WTC11 (cell line): ENCODE measurements at regions not wholly inside any gene's neighbourhood (a gene's known extent, or its start where the extent isn't known, plus 50 kb on each side); places are given as distances from the start of the nearest gene placed in this dataset.

Source experiments
- ATAC-seq: fragments of 200-7000 bp; cut with Tn5 transposase; 2 replicates; pipeline ENCODE4 v1.10.0; 2021; ENCODE audit warnings: mild to moderate bottlenecking, moderate library complexity
- CTCF ChIA-PET: fragments of 300-600 bp; sonication (Branson Sonifier 250); formaldehyde crosslinking; loops from one replicate; lab custom pipeline; 2021; ENCODE audit warnings: antibody characterized with exemption; lab: Charles Lee
- POLR2A ChIA-PET: fragments of 350-600 bp; sonication (Branson Sonifier 250); formaldehyde crosslinking; loops from one replicate; lab custom pipeline; 2021; ENCODE audit warnings: antibody characterized with exemption; lab: Charles Lee
- DNase-seq: peaks from one replicate; pipeline ENCODE4 v3.0.0; 2021; ENCODE audit warnings: low spot score
- H3K27ac Mint-ChIP-seq: 2 replicates; pipeline ENCODE4 v1.8.0; 2021; ENCODE audit warnings: mixed read lengths
- H3K27me3 Mint-ChIP-seq: 2 replicates; pipeline ENCODE4 v1.8.0; 2021; ENCODE audit warnings: low read depth, mild to moderate bottlenecking, moderate library complexity, mixed read lengths
- H3K36me3 Mint-ChIP-seq: 2 replicates; pipeline ENCODE4 v1.8.0; 2021; ENCODE audit warnings: mixed read lengths
- H3K4me1 Mint-ChIP-seq: 2 replicates; pipeline ENCODE4 v1.8.0; 2022; ENCODE audit warnings: mixed read lengths
- H3K4me3 Mint-ChIP-seq: 2 replicates; pipeline ENCODE4 v1.8.0; 2021; ENCODE audit warnings: mild to moderate bottlenecking, moderate library complexity, mixed read lengths
- H3K9me3 Mint-ChIP-seq: 2 replicates; pipeline ENCODE4 v1.8.0; 2021; ENCODE audit warnings: mixed read lengths
- ATF1 ChIP-seq: sonication (generic); formaldehyde crosslinking; IDR thresholded peaks from 2 replicates; pipeline ENCODE4 v1.8.1; 2023; ENCODE audit warnings: mild to moderate bottlenecking, moderate library complexity, missing genetic modification reagents
- ESRRA ChIP-seq: sonication (generic); formaldehyde crosslinking; IDR thresholded peaks from 2 replicates; pipeline ENCODE4 v1.8.1; 2022; ENCODE audit warnings: mild to moderate bottlenecking, missing genetic modification reagents, borderline replicate concordance
- GTF2I ChIP-seq: fragments of 250-450 bp; sonication (Bioruptor Pico); conservative IDR thresholded peaks from 2 replicates; pipeline ENCODE4 v1.4.0; 2021; ENCODE audit warnings: mild to moderate bottlenecking
- MYBL2 ChIP-seq: sonication (generic); formaldehyde crosslinking; IDR thresholded peaks from 2 replicates; pipeline ENCODE4 v1.8.1; 2023; ENCODE audit warnings: mild to moderate bottlenecking, moderate library complexity, missing genetic modification reagents
- TEAD1 ChIP-seq: sonication (generic); formaldehyde crosslinking; IDR thresholded peaks from 2 replicates; pipeline ENCODE4 v1.8.0; 2022; ENCODE audit warnings: mild to moderate bottlenecking, missing genetic modification reagents
- TP53 ChIP-seq: sonication (generic); formaldehyde crosslinking; IDR thresholded peaks from 2 replicates; pipeline ENCODE4 v1.8.1; 2023; ENCODE audit warnings: mild to moderate bottlenecking, missing genetic modification reagents
- ZNF138 ChIP-seq: sonication (generic); formaldehyde crosslinking; conservative IDR thresholded peaks from 2 replicates; pipeline ENCODE4 v1.8.1; 2022; ENCODE audit warnings: mild to moderate bottlenecking, moderate library complexity, missing genetic modification reagents
- ZNF263 ChIP-seq: sonication (generic); formaldehyde crosslinking; IDR thresholded peaks from 2 replicates; pipeline ENCODE4 v1.8.1; 2022; ENCODE audit warnings: low read depth, mild to moderate bottlenecking, moderate library complexity, missing genetic modification reagents
- ZNF396 ChIP-seq: fragments of 250-450 bp; sonication (Bioruptor Pico); IDR thresholded peaks from 2 replicates; pipeline ENCODE4 v1.8.0; 2021; ENCODE audit warnings: mild to moderate bottlenecking, moderate library complexity, borderline replicate concordance
- ZNF416 ChIP-seq: fragments of 250-450 bp; sonication (Bioruptor Pico); IDR thresholded peaks from 2 replicates; pipeline ENCODE4 v1.9.0; 2021; ENCODE audit warnings: mild to moderate bottlenecking, inconsistent platforms
- TF ChIP-seq, protein P1 (sequence below): sonication (generic); formaldehyde crosslinking; IDR thresholded peaks from 2 replicates; pipeline ENCODE4 v1.8.1; 2023; ENCODE audit warnings: mild to moderate bottlenecking, missing genetic modification reagents
- TF ChIP-seq, protein P2 (sequence below): sonication (generic); formaldehyde crosslinking; IDR thresholded peaks from 2 replicates; pipeline ENCODE4 v1.8.1; 2022; ENCODE audit warnings: mild to moderate bottlenecking, missing genetic modification reagents, moderate library complexity, borderline replicate concordance
- TF ChIP-seq, protein P3 (sequence below): sonication (generic); formaldehyde crosslinking; IDR thresholded peaks from 2 replicates; pipeline ENCODE4 v1.8.1; 2022; ENCODE audit warnings: low read depth, missing genetic modification reagents, borderline replicate concordance
- TF ChIP-seq, protein P4 (sequence below): fragments of 200-600 bp; IDR thresholded peaks from 2 replicates; pipeline ENCODE4 v1.8.0; 2022; ENCODE audit warnings: antibody characterized with exemption
- TF ChIP-seq, protein P5 (sequence below): sonication (generic); formaldehyde crosslinking; IDR thresholded peaks from 2 replicates; pipeline ENCODE4 v1.8.0; 2022; ENCODE audit warnings: mild to moderate bottlenecking, missing genetic modification reagents
- TF ChIP-seq, protein P6 (sequence below): sonication (generic); formaldehyde crosslinking; IDR thresholded peaks from 2 replicates; pipeline ENCODE4 v1.8.1; 2022; ENCODE audit warnings: low read depth, mild to moderate bottlenecking, moderate library complexity, missing genetic modification reagents, borderline replicate concordance
- TF ChIP-seq, protein P7 (sequence below): sonication (generic); formaldehyde crosslinking; IDR thresholded peaks from 2 replicates; pipeline ENCODE4 v1.8.1; 2023; ENCODE audit warnings: mild to moderate bottlenecking, missing genetic modification reagents, moderate library complexity
- TF ChIP-seq, protein P8 (sequence below): fragments of 250-450 bp; sonication (Bioruptor Pico); conservative IDR thresholded peaks from 2 replicates; pipeline ENCODE4 v1.9.0; 2021; ENCODE audit warnings: mild to moderate bottlenecking

DNA sequence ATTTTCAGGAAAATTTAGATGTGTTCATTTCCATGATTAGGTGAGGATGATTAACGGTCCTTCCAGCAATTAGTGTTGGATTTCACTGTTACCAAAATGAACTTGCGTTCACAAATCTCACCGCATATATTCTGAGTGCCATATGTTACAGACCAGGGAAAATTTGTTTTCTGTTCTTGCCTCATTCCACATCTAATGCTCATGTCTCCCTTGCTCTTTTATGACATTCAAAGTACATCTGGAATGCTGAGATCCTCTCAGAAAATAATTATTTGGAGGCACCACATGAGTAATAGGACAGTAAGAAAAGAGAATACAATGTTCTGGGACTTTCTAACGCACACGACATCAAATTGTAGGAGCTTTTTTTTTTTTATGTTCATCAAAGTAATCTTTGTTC lies 406.5 kb downstream of the SHISA9 start:
- H3K27ac Mint-ChIP-seq, result no peak overlapping the region
- H3K27me3 Mint-ChIP-seq, result no peaks in the 10 kb centered on the region

DNA sequence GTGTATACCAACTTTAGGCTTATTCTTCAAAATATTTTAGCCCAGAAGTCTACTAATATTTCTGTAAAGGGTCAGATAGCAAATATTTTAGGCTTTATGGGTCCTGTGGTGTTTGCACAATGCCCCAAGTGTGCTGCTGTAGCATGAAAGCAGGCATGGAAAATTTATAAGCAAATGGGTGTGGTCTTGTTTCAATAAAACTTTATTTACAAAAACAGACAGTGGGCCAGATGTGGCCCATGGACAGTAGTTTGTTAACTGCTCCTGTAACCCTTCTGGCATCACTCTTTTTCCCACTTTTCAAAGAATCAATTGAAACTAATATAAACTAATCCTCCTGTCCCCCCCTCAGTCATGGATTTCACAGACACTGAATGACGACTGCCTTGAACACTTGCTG lies 410.7 kb downstream of the SHISA9 start:
- ChIA-PET CTCF (no interaction called here), POLR2A (no interaction called here)
- Mint-ChIP-seq H3K27me3 (no peaks in the 10 kb centered on the region), H3K27ac (no peak overlapping the region), H3K4me3 (no peak overlapping the region), H3K36me3 (no peaks in the 10 kb centered on the region), H3K9me3 (no peaks in the 10 kb centered on the region), H3K4me1 (peaks cover 26% of the 10 kb centered on the region)
- ATAC-seq, result no peak
- no peak for DNase-seq
- TF ChIP-seq, protein P1, sequence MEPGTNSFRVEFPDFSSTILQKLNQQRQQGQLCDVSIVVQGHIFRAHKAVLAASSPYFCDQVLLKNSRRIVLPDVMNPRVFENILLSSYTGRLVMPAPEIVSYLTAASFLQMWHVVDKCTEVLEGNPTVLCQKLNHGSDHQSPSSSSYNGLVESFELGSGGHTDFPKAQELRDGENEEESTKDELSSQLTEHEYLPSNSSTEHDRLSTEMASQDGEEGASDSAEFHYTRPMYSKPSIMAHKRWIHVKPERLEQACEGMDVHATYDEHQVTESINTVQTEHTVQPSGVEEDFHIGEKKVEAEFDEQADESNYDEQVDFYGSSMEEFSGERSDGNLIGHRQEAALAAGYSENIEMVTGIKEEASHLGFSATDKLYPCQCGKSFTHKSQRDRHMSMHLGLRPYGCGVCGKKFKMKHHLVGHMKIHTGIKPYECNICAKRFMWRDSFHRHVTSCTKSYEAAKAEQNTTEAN (CRISPR knock-in tag), result no peak
- TF ChIP-seq, protein P2, sequence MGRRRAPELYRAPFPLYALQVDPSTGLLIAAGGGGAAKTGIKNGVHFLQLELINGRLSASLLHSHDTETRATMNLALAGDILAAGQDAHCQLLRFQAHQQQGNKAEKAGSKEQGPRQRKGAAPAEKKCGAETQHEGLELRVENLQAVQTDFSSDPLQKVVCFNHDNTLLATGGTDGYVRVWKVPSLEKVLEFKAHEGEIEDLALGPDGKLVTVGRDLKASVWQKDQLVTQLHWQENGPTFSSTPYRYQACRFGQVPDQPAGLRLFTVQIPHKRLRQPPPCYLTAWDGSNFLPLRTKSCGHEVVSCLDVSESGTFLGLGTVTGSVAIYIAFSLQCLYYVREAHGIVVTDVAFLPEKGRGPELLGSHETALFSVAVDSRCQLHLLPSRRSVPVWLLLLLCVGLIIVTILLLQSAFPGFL (CRISPR knock-in tag), result no peak
- TF ChIP-seq, protein P3, sequence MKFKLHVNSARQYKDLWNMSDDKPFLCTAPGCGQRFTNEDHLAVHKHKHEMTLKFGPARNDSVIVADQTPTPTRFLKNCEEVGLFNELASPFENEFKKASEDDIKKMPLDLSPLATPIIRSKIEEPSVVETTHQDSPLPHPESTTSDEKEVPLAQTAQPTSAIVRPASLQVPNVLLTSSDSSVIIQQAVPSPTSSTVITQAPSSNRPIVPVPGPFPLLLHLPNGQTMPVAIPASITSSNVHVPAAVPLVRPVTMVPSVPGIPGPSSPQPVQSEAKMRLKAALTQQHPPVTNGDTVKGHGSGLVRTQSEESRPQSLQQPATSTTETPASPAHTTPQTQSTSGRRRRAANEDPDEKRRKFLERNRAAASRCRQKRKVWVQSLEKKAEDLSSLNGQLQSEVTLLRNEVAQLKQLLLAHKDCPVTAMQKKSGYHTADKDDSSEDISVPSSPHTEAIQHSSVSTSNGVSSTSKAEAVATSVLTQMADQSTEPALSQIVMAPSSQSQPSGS (CRISPR knock-in tag), result no peak
- no peak for TF ChIP-seq TP53
- TF ChIP-seq, protein P4, sequence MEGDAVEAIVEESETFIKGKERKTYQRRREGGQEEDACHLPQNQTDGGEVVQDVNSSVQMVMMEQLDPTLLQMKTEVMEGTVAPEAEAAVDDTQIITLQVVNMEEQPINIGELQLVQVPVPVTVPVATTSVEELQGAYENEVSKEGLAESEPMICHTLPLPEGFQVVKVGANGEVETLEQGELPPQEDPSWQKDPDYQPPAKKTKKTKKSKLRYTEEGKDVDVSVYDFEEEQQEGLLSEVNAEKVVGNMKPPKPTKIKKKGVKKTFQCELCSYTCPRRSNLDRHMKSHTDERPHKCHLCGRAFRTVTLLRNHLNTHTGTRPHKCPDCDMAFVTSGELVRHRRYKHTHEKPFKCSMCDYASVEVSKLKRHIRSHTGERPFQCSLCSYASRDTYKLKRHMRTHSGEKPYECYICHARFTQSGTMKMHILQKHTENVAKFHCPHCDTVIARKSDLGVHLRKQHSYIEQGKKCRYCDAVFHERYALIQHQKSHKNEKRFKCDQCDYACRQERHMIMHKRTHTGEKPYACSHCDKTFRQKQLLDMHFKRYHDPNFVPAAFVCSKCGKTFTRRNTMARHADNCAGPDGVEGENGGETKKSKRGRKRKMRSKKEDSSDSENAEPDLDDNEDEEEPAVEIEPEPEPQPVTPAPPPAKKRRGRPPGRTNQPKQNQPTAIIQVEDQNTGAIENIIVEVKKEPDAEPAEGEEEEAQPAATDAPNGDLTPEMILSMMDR, result no peak
- TF ChIP-seq GTF2I (CRISPR knock-in tag), result no peak
- TF ChIP-seq ZNF396, result no peak
- no peak for TF ChIP-seq ATF1 (CRISPR knock-in tag)
- no peak for TF ChIP-seq TEAD1 (CRISPR knock-in tag)
- TF ChIP-seq ZNF138 (CRISPR knock-in tag), result no peak
- TF ChIP-seq, protein P5, sequence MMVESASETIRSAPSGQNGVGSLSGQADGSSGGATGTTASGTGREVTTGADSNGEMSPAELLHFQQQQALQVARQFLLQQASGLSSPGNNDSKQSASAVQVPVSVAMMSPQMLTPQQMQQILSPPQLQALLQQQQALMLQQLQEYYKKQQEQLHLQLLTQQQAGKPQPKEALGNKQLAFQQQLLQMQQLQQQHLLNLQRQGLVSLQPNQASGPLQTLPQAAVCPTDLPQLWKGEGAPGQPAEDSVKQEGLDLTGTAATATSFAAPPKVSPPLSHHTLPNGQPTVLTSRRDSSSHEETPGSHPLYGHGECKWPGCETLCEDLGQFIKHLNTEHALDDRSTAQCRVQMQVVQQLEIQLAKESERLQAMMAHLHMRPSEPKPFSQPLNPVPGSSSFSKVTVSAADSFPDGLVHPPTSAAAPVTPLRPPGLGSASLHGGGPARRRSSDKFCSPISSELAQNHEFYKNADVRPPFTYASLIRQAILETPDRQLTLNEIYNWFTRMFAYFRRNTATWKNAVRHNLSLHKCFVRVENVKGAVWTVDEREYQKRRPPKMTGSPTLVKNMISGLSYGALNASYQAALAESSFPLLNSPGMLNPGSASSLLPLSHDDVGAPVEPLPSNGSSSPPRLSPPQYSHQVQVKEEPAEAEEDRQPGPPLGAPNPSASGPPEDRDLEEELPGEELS (CRISPR knock-in tag), result no peak
- TF ChIP-seq, protein P6, sequence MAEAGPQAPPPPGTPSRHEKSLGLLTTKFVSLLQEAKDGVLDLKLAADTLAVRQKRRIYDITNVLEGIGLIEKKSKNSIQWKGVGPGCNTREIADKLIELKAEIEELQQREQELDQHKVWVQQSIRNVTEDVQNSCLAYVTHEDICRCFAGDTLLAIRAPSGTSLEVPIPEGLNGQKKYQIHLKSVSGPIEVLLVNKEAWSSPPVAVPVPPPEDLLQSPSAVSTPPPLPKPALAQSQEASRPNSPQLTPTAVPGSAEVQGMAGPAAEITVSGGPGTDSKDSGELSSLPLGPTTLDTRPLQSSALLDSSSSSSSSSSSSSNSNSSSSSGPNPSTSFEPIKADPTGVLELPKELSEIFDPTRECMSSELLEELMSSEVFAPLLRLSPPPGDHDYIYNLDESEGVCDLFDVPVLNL (CRISPR knock-in tag), result no peak
- no peak for TF ChIP-seq ZNF263 (CRISPR knock-in tag)
- TF ChIP-seq MYBL2 (CRISPR knock-in tag), result no peak
- TF ChIP-seq ESRRA, result no peak

More for the DNA sequence above, 406.5 kb downstream of the SHISA9 start:
- ChIA-PET POLR2A (no interaction called here), CTCF (no interaction called here)
- Mint-ChIP-seq H3K36me3 (no peaks in the 10 kb centered on the region), H3K9me3 (no peaks in the 10 kb centered on the region), H3K4me1 (peaks cover 7% of the 10 kb centered on the region), H3K4me3 (no peak overlapping the region)
- ATAC-seq (no peak), DNase-seq (no peak)
- TF ChIP-seq, protein P7, sequence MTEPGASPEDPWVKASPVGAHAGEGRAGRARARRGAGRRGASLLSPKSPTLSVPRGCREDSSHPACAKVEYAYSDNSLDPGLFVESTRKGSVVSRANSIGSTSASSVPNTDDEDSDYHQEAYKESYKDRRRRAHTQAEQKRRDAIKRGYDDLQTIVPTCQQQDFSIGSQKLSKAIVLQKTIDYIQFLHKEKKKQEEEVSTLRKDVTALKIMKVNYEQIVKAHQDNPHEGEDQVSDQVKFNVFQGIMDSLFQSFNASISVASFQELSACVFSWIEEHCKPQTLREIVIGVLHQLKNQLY (CRISPR knock-in tag), result no peak
- TF ChIP-seq TEAD1 (CRISPR knock-in tag), result no peak
- TF ChIP-seq ZNF416, result no peak
- TF ChIP-seq, protein P8, sequence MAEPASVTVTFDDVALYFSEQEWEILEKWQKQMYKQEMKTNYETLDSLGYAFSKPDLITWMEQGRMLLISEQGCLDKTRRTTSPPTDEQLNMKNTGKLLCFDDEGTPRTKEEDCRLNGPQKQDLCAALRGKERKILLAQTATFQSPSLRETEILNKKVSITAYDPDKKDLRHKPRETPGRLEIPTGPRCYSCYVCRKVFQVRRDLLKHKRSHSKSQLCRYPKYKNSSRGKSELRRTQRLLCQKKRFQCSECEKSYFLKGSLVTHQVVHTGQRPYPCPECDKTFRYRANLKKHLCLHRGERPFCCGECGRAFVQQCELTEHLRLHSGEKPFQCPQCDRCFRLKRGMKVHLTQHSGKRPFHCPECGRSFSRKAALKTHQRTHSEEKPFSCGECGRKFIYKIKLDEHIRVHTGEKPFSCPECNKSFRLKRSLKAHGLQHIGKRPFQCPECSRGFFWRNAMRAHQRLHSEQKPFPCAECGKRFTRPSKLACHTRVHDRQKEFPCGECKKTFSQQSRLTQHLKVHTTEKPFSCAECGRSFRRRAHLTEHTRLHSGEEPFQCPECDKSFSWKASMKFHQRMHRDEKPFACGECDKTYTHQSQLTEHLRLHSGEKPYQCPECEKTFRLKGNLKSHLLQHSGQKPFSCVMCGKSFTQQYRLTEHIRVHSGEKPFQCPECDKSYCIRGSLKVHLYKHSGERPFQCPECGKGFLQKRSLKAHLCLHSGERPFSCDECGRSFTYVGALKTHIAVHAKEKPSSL (CRISPR knock-in tag), result no peak
- TF ChIP-seq TP53, result no peak
- TF ChIP-seq, protein P3 (CRISPR knock-in tag), result no peak
